MM.1S (cell line): ENCODE measurements at regions not wholly inside any gene's neighbourhood (a gene's known extent, or its start where the extent isn't known, plus 50 kb on each side); places are given as distances from the start of the nearest gene placed in this dataset.

Source experiments
- DNase-seq: peaks from one replicate; pipeline ENCODE4 v3.0.0-alpha.2; 2015
- H2AFZ ChIP-seq: fragments of 300-600 bp; sonication (generic); 2 replicates; pipeline ENCODE4 v1.6.0; 2016; ENCODE audit warnings: antibody characterized with exemption, low read length
- H3F3A ChIP-seq: fragments of 300-600 bp; sonication (generic); 2 replicates; pipeline ENCODE4 v1.6.1; 2016; ENCODE audit warnings: mild to moderate bottlenecking, antibody characterized with exemption, low read length, moderate library complexity, mixed read lengths; ENCODE audit not compliant: insufficient read depth
- H3K27ac ChIP-seq: fragments of 300-600 bp; sonication (generic); 2 replicates; pipeline ENCODE4 v1.5.1; 2016; ENCODE audit warnings: mild to moderate bottlenecking, low read length
- H3K27me3 ChIP-seq: fragments of 300-600 bp; sonication (generic); replicated peaks from 2 replicates; pipeline ENCODE4 v1.6.0; 2016; ENCODE audit warnings: low read length; ENCODE audit not compliant: insufficient read depth
- H3K36me3 ChIP-seq: fragments of 300-600 bp; sonication (generic); replicated peaks from 2 replicates; pipeline ENCODE4 v1.6.1; 2016; ENCODE audit warnings: mild to moderate bottlenecking, low read length, mixed read lengths; ENCODE audit not compliant: insufficient read depth
- H3K4me1 ChIP-seq: fragments of 300-600 bp; sonication (generic); 2 replicates; pipeline ENCODE4 v1.6.1; 2016; ENCODE audit warnings: low read length, mixed read lengths
- H3K4me2 ChIP-seq: fragments of 300-600 bp; sonication (generic); 2 replicates; pipeline ENCODE4 v1.6.0; 2016; ENCODE audit warnings: low read depth, low read length
- H3K4me3 ChIP-seq: fragments of 300-600 bp; sonication (generic); 2 replicates; pipeline ENCODE4 v1.5.1; 2016; ENCODE audit warnings: low read length, mixed read lengths
- H3K79me2 ChIP-seq: fragments of 300-600 bp; sonication (generic); 2 replicates; pipeline ENCODE4 v1.6.1; 2016; ENCODE audit warnings: mixed run types, low read length, mixed read lengths
- H3K9ac ChIP-seq: fragments of 300-600 bp; sonication (generic); 2 replicates; pipeline ENCODE4 v1.6.1; 2016; ENCODE audit warnings: low read length, mixed read lengths
- H3K9me2 ChIP-seq: fragments of 300-600 bp; sonication (generic); replicated peaks from 2 replicates; pipeline ENCODE4 v1.6.1; 2016; ENCODE audit warnings: mild to moderate bottlenecking, low read length, mixed read lengths; ENCODE audit not compliant: insufficient read depth
- H3K9me3 ChIP-seq: fragments of 300-600 bp; sonication (generic); replicated peaks from 2 replicates; pipeline ENCODE4 v1.6.1; 2016; ENCODE audit warnings: mild to moderate bottlenecking, low read length, mixed read lengths; ENCODE audit not compliant: insufficient read depth
- H4K20me1 ChIP-seq: fragments of 300-600 bp; sonication (generic); 2 replicates; pipeline ENCODE4 v1.6.1; 2016; ENCODE audit warnings: mild to moderate bottlenecking, low read length, moderate library complexity, mixed read lengths; ENCODE audit not compliant: insufficient read depth
- CTCF ChIP-seq: fragments of 300-600 bp; sonication (generic); IDR thresholded peaks from 2 replicates; pipeline ENCODE4 v1.5.1; 2016; ENCODE audit warnings: antibody characterized with exemption, low read length, mixed read lengths
- EZH2 ChIP-seq: fragments of 300-600 bp; sonication (generic); optimal IDR thresholded peaks from 2 replicates; pipeline ENCODE3; 2017; ENCODE audit warnings: low read depth, mild to moderate bottlenecking, antibody characterized with exemption, low read length, mixed read lengths
- EZH2phosphoT487 ChIP-seq: fragments of 300-600 bp; sonication (generic); IDR thresholded peaks from 2 replicates; pipeline ENCODE4 v1.6.1; 2018; ENCODE audit warnings: antibody characterized with exemption, low read length

- Histone ChIP-seq H4K20me1 (no peaks in the 10 kb centered on the region), H3K9me2 (no peaks in the 10 kb centered on the region), H3K9me3 (no peaks in the 10 kb centered on the region), H3K36me3 (no peaks in the 10 kb centered on the region), H3K27me3 (no peaks in the 10 kb centered on the region), H3K79me2 (no peaks in the 10 kb centered on the region), H3F3A (no peaks in the 10 kb centered on the region), H3K4me2 (no peak overlapping the region), H3K4me1 (no peaks in the 10 kb centered on the region), H3K4me3 (no peak overlapping the region), H3K9ac (no peak overlapping the region), H2AFZ (no peak overlapping the region), H3K27ac (no peak overlapping the region)
- no peak for DNase-seq
- TF ChIP-seq EZH2 (no peak), CTCF (no peak)
Measured at GRCh38 chr2:184507254-184507653, 91.1 kb upstream of the ZNF804A start.

GRCh38 chr2:184517402-184517801 lies 80.9 kb upstream of the ZNF804A start:
- no peaks in the 10 kb centered on the region for H4K20me1 ChIP-seq
- H3K9me2 ChIP-seq = no peaks in the 10 kb centered on the region
- no peaks in the 10 kb centered on the region for H3K4me1 ChIP-seq
- TF ChIP-seq CTCF = no peak
- no peak for TF ChIP-seq EZH2phosphoT487
- no peak for TF ChIP-seq EZH2
- no peaks in the 10 kb centered on the region for H3K36me3 ChIP-seq
- DNase-seq = no peak
- no peak overlapping the region for H3K27ac ChIP-seq
- H2AFZ ChIP-seq = no peak overlapping the region
- H3K79me2 ChIP-seq = no peaks in the 10 kb centered on the region
- H3K4me3 ChIP-seq = no peak overlapping the region
- no peaks in the 10 kb centered on the region for H3K27me3 ChIP-seq
- H3F3A ChIP-seq = no peaks in the 10 kb centered on the region
- H3K9ac ChIP-seq = no peak overlapping the region
- H3K4me2 ChIP-seq = no peak overlapping the region
- H3K9me3 ChIP-seq = no peaks in the 10 kb centered on the region

- Histone ChIP-seq H3K4me1 (no peaks in the 10 kb centered on the region), H3F3A (no peaks in the 10 kb centered on the region), H3K9ac (no peak overlapping the region), H3K36me3 (no peaks in the 10 kb centered on the region), H3K9me3 (no peaks in the 10 kb centered on the region), H3K79me2 (no peaks in the 10 kb centered on the region), H3K4me2 (no peak overlapping the region), H3K27me3 (no peaks in the 10 kb centered on the region), H3K27ac (no peak overlapping the region), H2AFZ (no peak overlapping the region), H3K4me3 (no peak overlapping the region), H4K20me1 (no peaks in the 10 kb centered on the region), H3K9me2 (no peaks in the 10 kb centered on the region)
- DNase-seq = no peak
- TF ChIP-seq CTCF (no peak), EZH2phosphoT487 (no peak), EZH2 (no peak)
Measured at GRCh38 chr2:184520441-184520840, 77.9 kb upstream of the ZNF804A start.
